Neuronal stem cell (in vitro differentiated cells): ENCODE measurements at regions not wholly inside any gene's neighbourhood (a gene's known extent, or its start where the extent isn't known, plus 50 kb on each side); places are given as distances from the start of the nearest gene placed in this dataset.

Source experiments
- DNase-seq: peaks from one replicate; pipeline ENCODE4 v3.0.0-alpha.2; 2013; ENCODE audit warnings: low spot score
- H2AFZ ChIP-seq: one replicate; pipeline ENCODE4 v1.6.1; 2013; ENCODE audit warnings: mild to moderate bottlenecking, low read length, inconsistent platforms
- H2AK5ac ChIP-seq: 2 replicates; pipeline ENCODE4 v1.6.1; 2013; ENCODE audit warnings: low read depth, mild to moderate bottlenecking, inconsistent platforms, low read length, moderate library complexity, mixed read lengths
- H2BK120ac ChIP-seq: 2 replicates; pipeline ENCODE4 v1.6.1; 2013; ENCODE audit warnings: low read depth, mild to moderate bottlenecking, inconsistent platforms, low read length, moderate library complexity, mixed read lengths
- H2BK12ac ChIP-seq: one replicate; pipeline ENCODE4 v1.6.1; 2013; ENCODE audit warnings: low read length, inconsistent platforms
- H2BK15ac ChIP-seq: 2 replicates; pipeline ENCODE4 v1.6.1; 2013; ENCODE audit warnings: mild to moderate bottlenecking, low read length, inconsistent platforms, mixed read lengths
- H2BK5ac ChIP-seq: one replicate; pipeline ENCODE4 v1.6.1; 2013; ENCODE audit warnings: inconsistent platforms, mild to moderate bottlenecking, low read length, moderate library complexity
- H3K14ac ChIP-seq: one replicate; pipeline ENCODE4 v1.6.1; 2013; ENCODE audit warnings: low read length, inconsistent platforms
- H3K18ac ChIP-seq: 2 replicates; pipeline ENCODE4 v1.6.1; 2013; ENCODE audit warnings: low read length, inconsistent platforms
- H3K23ac ChIP-seq: 2 replicates; pipeline ENCODE4 v1.6.1; 2013; ENCODE audit warnings: low read depth, mild to moderate bottlenecking, mixed read lengths, low read length, inconsistent platforms; ENCODE audit not compliant: poor library complexity
- H3K27ac ChIP-seq: replicated peaks from 3 replicates; pipeline ENCODE4 v1.5.1; 2013; ENCODE audit warnings: low read length, inconsistent platforms
- H3K27me3 ChIP-seq, 3 experiments: 2 replicates each; pipeline ENCODE4 v1.6.1; 2013; ENCODE audit warnings: low read length in 3 of 3, mild to moderate bottlenecking in 2 of 3, inconsistent platforms in 1 of 3, low read depth in 1 of 3, mixed read lengths in 1 of 3, moderate library complexity in 1 of 3; ENCODE audit not compliant: control insufficient read depth in 3 of 3, insufficient read depth in 3 of 3
- H3K36me3 ChIP-seq, 2 donors: replicated peaks in 1 of 2; 2 replicates each; pipeline ENCODE4 v1.6.1; 2013; ENCODE audit warnings: low read length in 2 of 2; ENCODE audit not compliant: control insufficient read depth in 2 of 2, insufficient read depth in 2 of 2
- H3K4ac ChIP-seq: 2 replicates; pipeline ENCODE4 v1.6.1; 2013; ENCODE audit warnings: inconsistent platforms, mild to moderate bottlenecking, low read length, moderate library complexity
- H3K4me1 ChIP-seq, 2 donors: 1 replicate in 1 of 2; 2 replicates in 1 of 2; pipeline ENCODE4 v1.6.1; 2013; ENCODE audit warnings: low read length in 2 of 2, low read depth in 1 of 2; ENCODE audit not compliant: control insufficient read depth in 2 of 2, insufficient read depth in 1 of 2
- H3K4me2 ChIP-seq: one replicate; pipeline ENCODE4 v1.6.1; 2013; ENCODE audit warnings: mild to moderate bottlenecking, low read length, inconsistent platforms; ENCODE audit not compliant: insufficient read depth, poor library complexity, severe bottlenecking
- H3K4me3 ChIP-seq, 2 donors: 2 replicates each; pipeline ENCODE4 v1.5.1; 2013; ENCODE audit warnings: low read length in 2 of 2, mild to moderate bottlenecking in 2 of 2, inconsistent platforms in 1 of 2, moderate library complexity in 1 of 2
- H3K79me1 ChIP-seq: one replicate; pipeline ENCODE4 v1.6.1; 2013; ENCODE audit warnings: low read depth, mild to moderate bottlenecking, inconsistent platforms, low read length, moderate library complexity
- H3K9ac ChIP-seq: one replicate; pipeline ENCODE4 v1.6.1; 2013; ENCODE audit warnings: mild to moderate bottlenecking, low read depth, low read length, inconsistent platforms; ENCODE audit not compliant: poor library complexity
- H3K9me3 ChIP-seq, 2 donors: replicated peaks in 1 of 2; 2 replicates each; pipeline versions ENCODE3 to v1.6.1; 2013; ENCODE audit warnings: low read length in 2 of 2, mild to moderate bottlenecking in 2 of 2, inconsistent platforms in 1 of 2, low read depth in 1 of 2, mixed read lengths in 1 of 2, moderate library complexity in 1 of 2; ENCODE audit not compliant: control insufficient read depth in 2 of 2, insufficient read depth in 1 of 2
- H4K8ac ChIP-seq: one replicate; pipeline ENCODE4 v1.6.1; 2013; ENCODE audit warnings: low read depth, mild to moderate bottlenecking, inconsistent platforms, low read length, moderate library complexity
- H4K91ac ChIP-seq: one replicate; pipeline ENCODE4 v1.6.1; 2013; ENCODE audit warnings: low read length, low read depth, mild to moderate bottlenecking, inconsistent platforms; ENCODE audit not compliant: poor library complexity
- WGBS, 2 donors: extraction: QIAGEN DNeasy Blood & Tissue Kit; methylation state at CpG; one replicate each; pipeline ENCODE4 v1.1.7; 2013; ENCODE audit warnings: missing lambda C conversion rate in 2 of 2, mixed read lengths in 1 of 2; ENCODE audit not compliant: insufficient read length in 2 of 2, insufficient replicate concordance in 1 of 2; ENCODE audit errors: extremely low coverage in 2 of 2; 5-methylcytosine and 5-hydroxymethylcytosine counted together

DNA sequence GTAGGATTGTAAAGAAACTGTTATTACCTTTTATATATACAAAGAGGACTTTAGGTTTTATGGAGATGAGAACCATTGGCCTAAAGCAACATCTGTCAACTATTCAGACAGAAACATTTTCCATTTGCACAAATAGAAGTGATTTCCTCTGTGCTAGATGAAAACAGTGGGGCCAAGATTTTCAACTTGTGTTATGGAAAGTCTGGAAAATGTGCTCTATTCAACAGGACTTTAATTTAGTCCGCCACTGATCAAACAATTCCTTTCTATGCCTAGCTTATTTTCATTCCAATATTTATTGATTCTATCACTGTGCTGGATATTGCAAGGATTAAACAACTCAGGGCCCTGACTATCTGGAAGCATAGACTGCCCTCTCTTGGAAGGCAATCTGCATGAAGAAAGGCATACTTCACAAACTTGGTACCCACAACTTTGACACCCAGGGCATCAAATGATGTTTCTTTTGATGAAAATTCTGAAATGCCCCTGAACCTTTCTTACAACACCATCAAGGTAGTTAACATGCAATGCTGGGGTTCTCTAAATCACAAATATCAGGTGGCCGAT, 126.6 kb upstream of the HMHB1 start:
- no peaks in the 10 kb centered on the region for H3K4me1 ChIP-seq
- H3K14ac ChIP-seq, result no peak overlapping the region
- H2BK15ac ChIP-seq, result no peak overlapping the region
- no peak overlapping the region for H4K8ac ChIP-seq
- no peak overlapping the region for H2BK120ac ChIP-seq
- H3K23ac ChIP-seq, result no peak overlapping the region
- H3K18ac ChIP-seq, result no peak overlapping the region
- no peak overlapping the region for H4K91ac ChIP-seq
- no peak overlapping the region for H3K4ac ChIP-seq
- H3K9ac ChIP-seq, result no peak overlapping the region
- no peak overlapping the region for H3K27ac ChIP-seq
- no peak overlapping the region for H2AFZ ChIP-seq
- no peak overlapping the region for H2BK5ac ChIP-seq
- no peaks in the 10 kb centered on the region for H3K27me3 ChIP-seq
- H2AK5ac ChIP-seq, result no peak overlapping the region
- no peak overlapping the region for H3K4me2 ChIP-seq
- DNase-seq, result no peak
- no peaks in the 10 kb centered on the region for H3K36me3 ChIP-seq
- H3K4me3 ChIP-seq, result no peak overlapping the region
- H3K79me1 ChIP-seq, result no peaks in the 10 kb centered on the region
- no peak overlapping the region for H2BK12ac ChIP-seq
- no CpG with 5 or more reads among the region's 2 CpGs for WGBS, 2 donors
- H3K9me3 ChIP-seq, result no peaks in the 10 kb centered on the region

GRCh38 chr5:143683459-143683858, 128.5 kb upstream of the HMHB1 start:
- no CpG with 5 or more reads among the region's 1 CpG for WGBS, 2 donors
- no peak overlapping the region for H2BK12ac ChIP-seq

GRCh38 chr5:143682929-143683386, 129.0 kb upstream of the HMHB1 start:
- H3K9me3 ChIP-seq, result no peaks in the 10 kb centered on the region
- H3K9ac ChIP-seq, result no peak overlapping the region
- no peaks in the 10 kb centered on the region for H3K79me1 ChIP-seq
- no peak overlapping the region for H2AFZ ChIP-seq
- no peak overlapping the region for H2AK5ac ChIP-seq
- H3K36me3 ChIP-seq, result no peaks in the 10 kb centered on the region
- no peaks in the 10 kb centered on the region for H3K4me1 ChIP-seq
- H2BK120ac ChIP-seq, result no peak overlapping the region
- no peak overlapping the region for H3K4ac ChIP-seq
- no peak overlapping the region for H3K14ac ChIP-seq
- DNase-seq, result no peak
- H3K23ac ChIP-seq, result no peak overlapping the region
- no CpG with 5 or more reads among the region's 3 CpGs for WGBS, 2 donors
- no peak overlapping the region for H3K4me3 ChIP-seq
- H3K4me2 ChIP-seq, result no peak overlapping the region
- H3K18ac ChIP-seq, result no peak overlapping the region
- H4K8ac ChIP-seq, result no peak overlapping the region
- no peak overlapping the region for H2BK5ac ChIP-seq
- H2BK15ac ChIP-seq, result no peak overlapping the region
- no peaks in the 10 kb centered on the region for H3K27me3 ChIP-seq
- no peak overlapping the region for H3K27ac ChIP-seq
- H2BK12ac ChIP-seq, result no peak overlapping the region
- no peak overlapping the region for H4K91ac ChIP-seq

More at GRCh38 chr5:143683459-143683858, 128.5 kb upstream of the HMHB1 start:
- Histone ChIP-seq H2AFZ (no peak overlapping the region), H3K9me3 (no peaks in the 10 kb centered on the region), H3K9ac (no peak overlapping the region), H3K14ac (no peak overlapping the region), H3K27ac (no peak overlapping the region), H3K4ac (no peak overlapping the region), H4K91ac (no peak overlapping the region), H3K4me2 (no peak overlapping the region), H3K4me3 (no peak overlapping the region), H3K27me3 (no peaks in the 10 kb centered on the region), H2BK120ac (no peak overlapping the region), H3K23ac (no peak overlapping the region), H3K4me1 (no peaks in the 10 kb centered on the region), H3K79me1 (no peaks in the 10 kb centered on the region), H2BK5ac (no peak overlapping the region), H3K36me3 (no peaks in the 10 kb centered on the region), H2AK5ac (no peak overlapping the region), H3K18ac (no peak overlapping the region), H2BK15ac (no peak overlapping the region), H4K8ac (no peak overlapping the region)
- DNase-seq, result no peak

DNA sequence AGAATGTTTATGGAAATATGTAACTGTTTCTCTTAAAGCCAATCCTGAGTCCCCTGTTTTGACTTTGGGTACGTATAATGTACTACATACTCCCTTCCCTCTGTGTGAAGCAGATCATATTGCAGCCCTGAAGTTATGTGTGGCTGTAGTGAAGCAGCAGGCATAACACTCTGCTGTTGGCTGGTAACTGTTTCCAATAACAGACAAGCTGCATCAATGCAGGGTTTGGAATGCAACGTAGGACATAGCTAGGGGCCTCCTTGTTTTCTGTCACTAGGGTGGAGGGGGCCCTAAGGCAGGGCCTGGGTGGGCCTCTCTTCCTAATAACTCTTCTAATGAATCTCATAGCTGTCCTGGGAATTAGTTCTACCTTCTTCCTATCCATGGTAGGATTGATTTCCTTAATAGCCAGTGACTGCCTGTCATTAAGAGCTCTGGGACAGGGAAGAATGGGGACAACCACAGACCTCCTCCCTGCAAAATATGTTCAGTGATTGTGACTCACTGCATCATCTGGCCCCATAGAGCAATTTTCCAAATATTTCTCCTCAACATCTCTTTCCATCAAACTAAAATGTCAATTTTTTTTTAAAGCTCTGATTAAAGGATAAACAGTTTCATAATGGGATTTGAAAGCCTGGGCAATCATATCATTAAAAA, 129.6 kb upstream of the HMHB1 start:
- no peak for DNase-seq

More for the DNA sequence above, 129.6 kb upstream of the HMHB1 start:
- Histone ChIP-seq H2AK5ac (no peak overlapping the region), H3K4me1 (no peaks in the 10 kb centered on the region), H4K91ac (no peak overlapping the region), H3K79me1 (no peaks in the 10 kb centered on the region), H3K14ac (no peak overlapping the region), H2BK15ac (no peak overlapping the region), H3K9me3 (no peaks in the 10 kb centered on the region), H3K18ac (no peak overlapping the region), H3K4me2 (no peak overlapping the region), H3K27me3 (no peaks in the 10 kb centered on the region), H2BK5ac (no peak overlapping the region), H4K8ac (no peak overlapping the region), H3K36me3 (no peaks in the 10 kb centered on the region), H3K27ac (no peak overlapping the region), H3K9ac (no peak overlapping the region), H2BK120ac (no peak overlapping the region), H3K23ac (no peak overlapping the region), H3K4ac (no peak overlapping the region), H2AFZ (no peak overlapping the region), H2BK12ac (no peak overlapping the region), H3K4me3 (no peak overlapping the region)
- no CpG with 5 or more reads among the region's 2 CpGs for WGBS, 2 donors
